ENCODE measurements at regions not wholly inside any gene's neighbourhood (a gene's known extent, or its start where the extent isn't known, plus 50 kb on each side); places are given as distances from the start of the nearest gene placed in this dataset.

DNA sequence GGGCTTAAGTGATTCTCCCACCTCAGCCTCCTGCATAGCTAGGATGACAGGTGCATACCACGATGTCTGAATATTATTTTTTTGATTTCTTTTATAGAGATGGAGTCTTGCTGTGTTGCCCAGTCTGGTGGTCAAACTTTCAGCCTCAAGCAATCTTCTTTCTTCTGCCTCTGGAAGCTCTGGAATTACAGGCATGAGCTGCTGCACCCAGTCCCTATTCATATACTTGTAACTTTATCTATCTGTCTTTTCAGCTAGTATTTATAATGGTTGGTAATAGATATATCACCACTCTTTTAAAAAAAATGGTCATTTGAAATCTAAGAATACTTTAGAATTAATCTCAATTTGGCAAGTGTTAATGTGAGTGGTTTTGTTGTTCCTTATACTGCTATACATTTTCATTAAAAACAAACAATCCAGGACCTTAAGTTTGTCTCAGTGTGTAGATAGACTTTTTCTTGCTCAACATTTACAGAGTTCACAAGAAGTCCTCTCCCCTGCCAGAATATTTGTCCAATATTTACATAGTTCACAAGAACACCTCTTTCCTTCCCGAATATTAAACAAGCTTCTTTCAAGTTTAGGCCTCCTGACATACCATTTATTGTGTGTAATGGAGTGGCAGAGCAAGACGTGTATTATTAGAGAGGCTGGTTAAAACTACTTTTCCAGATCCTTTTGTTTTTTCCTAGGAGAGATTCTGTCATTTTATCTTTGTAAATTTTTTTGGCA is 1197.4 kb upstream of the ADGRL3 start:
- TF ChIP-seq, protein P1, sequence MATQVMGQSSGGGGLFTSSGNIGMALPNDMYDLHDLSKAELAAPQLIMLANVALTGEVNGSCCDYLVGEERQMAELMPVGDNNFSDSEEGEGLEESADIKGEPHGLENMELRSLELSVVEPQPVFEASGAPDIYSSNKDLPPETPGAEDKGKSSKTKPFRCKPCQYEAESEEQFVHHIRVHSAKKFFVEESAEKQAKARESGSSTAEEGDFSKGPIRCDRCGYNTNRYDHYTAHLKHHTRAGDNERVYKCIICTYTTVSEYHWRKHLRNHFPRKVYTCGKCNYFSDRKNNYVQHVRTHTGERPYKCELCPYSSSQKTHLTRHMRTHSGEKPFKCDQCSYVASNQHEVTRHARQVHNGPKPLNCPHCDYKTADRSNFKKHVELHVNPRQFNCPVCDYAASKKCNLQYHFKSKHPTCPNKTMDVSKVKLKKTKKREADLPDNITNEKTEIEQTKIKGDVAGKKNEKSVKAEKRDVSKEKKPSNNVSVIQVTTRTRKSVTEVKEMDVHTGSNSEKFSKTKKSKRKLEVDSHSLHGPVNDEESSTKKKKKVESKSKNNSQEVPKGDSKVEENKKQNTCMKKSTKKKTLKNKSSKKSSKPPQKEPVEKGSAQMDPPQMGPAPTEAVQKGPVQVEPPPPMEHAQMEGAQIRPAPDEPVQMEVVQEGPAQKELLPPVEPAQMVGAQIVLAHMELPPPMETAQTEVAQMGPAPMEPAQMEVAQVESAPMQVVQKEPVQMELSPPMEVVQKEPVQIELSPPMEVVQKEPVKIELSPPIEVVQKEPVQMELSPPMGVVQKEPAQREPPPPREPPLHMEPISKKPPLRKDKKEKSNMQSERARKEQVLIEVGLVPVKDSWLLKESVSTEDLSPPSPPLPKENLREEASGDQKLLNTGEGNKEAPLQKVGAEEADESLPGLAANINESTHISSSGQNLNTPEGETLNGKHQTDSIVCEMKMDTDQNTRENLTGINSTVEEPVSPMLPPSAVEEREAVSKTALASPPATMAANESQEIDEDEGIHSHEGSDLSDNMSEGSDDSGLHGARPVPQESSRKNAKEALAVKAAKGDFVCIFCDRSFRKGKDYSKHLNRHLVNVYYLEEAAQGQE (IDR thresholded peaks at IDR 0.05; ENCODE audit: insufficient read depth in 1 of 2, low read depth in 2 of 2, low read length in 2 of 2), result no peak
- TF ChIP-seq TAF1 (IDR thresholded peaks at IDR 0.05; ENCODE audit: borderline replicate concordance, insufficient read depth, low read length) (no peak), SIN3A (IDR thresholded peaks at IDR 0.05; ENCODE audit: borderline replicate concordance, insufficient read depth, low read length) (no peak)

DNA sequence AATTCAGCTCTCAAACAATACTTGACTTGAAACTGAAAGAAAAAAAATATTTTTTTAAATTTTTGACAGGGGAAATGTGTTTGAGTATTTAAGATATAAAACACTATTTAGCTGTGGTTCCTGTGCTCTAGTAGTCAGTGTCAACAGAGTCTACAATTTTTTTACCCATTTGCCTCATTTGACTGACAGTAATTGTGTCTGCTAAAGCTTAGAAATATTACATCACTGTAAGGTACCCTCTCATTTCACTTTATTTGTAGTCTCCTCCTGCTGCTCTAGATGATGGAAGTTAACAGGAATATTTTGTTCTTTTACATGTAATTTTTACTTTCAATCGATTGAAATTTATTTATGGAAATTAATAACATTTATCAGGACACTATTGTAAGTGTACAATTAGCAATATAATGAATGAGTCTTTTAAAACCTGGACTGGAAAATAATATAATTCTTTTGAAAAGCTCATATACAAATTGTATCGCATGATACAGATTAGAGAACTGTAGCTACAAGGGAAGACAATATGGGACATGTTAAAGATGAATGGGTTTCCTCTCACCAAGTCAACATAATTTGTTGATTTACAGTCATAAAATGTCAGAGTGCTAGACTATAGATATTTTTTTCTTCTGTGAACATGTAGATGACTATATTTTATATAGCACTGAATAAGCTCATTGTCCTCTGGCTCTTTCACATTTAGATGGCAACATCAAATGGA is 1186.5 kb upstream of the ADGRL3 start:
- TF ChIP-seq SIN3A (IDR thresholded peaks at IDR 0.05; ENCODE audit: borderline replicate concordance, insufficient read depth, low read length) (no peak), FOXP2 (optimal IDR thresholded peaks at IDR 0.05; ENCODE audit: borderline replicate concordance, extremely low read depth, extremely low read length, insufficient read depth) (no peak), TAF1 (IDR thresholded peaks at IDR 0.05; ENCODE audit: borderline replicate concordance, insufficient read depth, low read length) (no peak), POLR2AphosphoS5 (IDR thresholded peaks at IDR 0.05; ENCODE audit: low read depth, low read length) (no peak)
- TF ChIP-seq, protein P1 (IDR thresholded peaks at IDR 0.05; ENCODE audit: insufficient read depth in 1 of 2, low read depth in 2 of 2, low read length in 2 of 2), result no peak

DNA sequence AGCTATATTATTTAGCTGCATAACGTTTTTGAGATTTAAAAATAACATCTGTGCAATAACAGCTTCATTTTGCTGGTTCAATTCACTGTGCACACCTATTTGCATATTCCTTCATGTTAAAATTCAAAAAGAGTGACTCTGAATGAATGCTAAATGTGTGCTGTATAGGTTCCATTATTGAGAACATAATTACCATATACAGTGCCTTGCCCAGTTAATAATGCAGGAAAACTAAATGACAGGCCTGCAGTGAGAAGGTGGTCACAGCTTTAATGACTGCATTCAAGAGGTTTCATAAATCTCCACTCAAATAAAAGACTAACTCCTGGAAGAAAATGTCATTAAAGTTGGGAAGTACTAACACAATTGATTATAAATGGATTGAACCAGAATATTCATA is 1183.2 kb upstream of the ADGRL3 start:
- no peak for TF ChIP-seq FOXP2 (optimal IDR thresholded peaks at IDR 0.05; ENCODE audit: borderline replicate concordance, extremely low read depth, extremely low read length, insufficient read depth)
- TF ChIP-seq POLR2AphosphoS5 (IDR thresholded peaks at IDR 0.05; ENCODE audit: low read depth, low read length), result no peak
- TF ChIP-seq, protein P1 (IDR thresholded peaks at IDR 0.05; ENCODE audit: insufficient read depth in 1 of 2, low read depth in 2 of 2, low read length in 2 of 2), result no peak
- TF ChIP-seq SIN3A (IDR thresholded peaks at IDR 0.05; ENCODE audit: borderline replicate concordance, insufficient read depth, low read length), result no peak

DNA sequence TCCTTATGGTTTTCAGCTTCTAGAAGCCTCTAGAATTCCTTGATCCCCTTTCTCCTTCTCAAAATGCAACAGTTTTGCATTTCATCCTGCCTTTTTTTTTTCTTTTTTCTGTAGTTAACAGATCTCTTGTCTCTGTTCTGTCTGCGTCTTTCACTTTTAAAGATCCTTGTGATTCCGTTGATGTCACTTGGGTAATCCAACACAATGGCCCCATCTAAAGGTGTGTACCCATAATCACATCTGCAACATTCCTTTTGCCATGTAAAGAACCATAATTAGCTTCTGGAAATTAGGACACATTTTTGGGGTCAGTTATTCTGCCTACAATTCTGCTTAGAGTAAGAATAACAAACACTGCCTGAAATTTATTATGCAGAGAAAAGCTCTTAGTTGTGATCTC is 1180.9 kb upstream of the ADGRL3 start:
- TF ChIP-seq POLR2AphosphoS5 (IDR thresholded peaks at IDR 0.05; ENCODE audit: low read depth, low read length), result no peak
- TF ChIP-seq, protein P1 (IDR thresholded peaks at IDR 0.05; ENCODE audit: insufficient read depth in 1 of 2, low read depth in 2 of 2, low read length in 2 of 2), result no peak
- no peak for TF ChIP-seq FOXP2 (optimal IDR thresholded peaks at IDR 0.05; ENCODE audit: borderline replicate concordance, extremely low read depth, extremely low read length, insufficient read depth)
- no peak for TF ChIP-seq TAF1 (IDR thresholded peaks at IDR 0.05; ENCODE audit: borderline replicate concordance, insufficient read depth, low read length)
- no peak for TF ChIP-seq SIN3A (IDR thresholded peaks at IDR 0.05; ENCODE audit: borderline replicate concordance, insufficient read depth, low read length)

Data from PFSK-1 (cell line).